HG02623 (cell line): ENCODE measurements at regions not wholly inside any gene's neighbourhood (a gene's known extent, or its start where the extent isn't known, plus 50 kb on each side); places are given as distances from the start of the nearest gene placed in this dataset.

ENCODE experiments used
- ATAC-seq: cut with Tn5 transposase; IDR thresholded peaks from one replicate; pipeline ENCODE4 v1.9.1; 2021; ENCODE audit warnings: moderate library complexity; ENCODE audit not compliant: unreplicated experiment

DNA sequence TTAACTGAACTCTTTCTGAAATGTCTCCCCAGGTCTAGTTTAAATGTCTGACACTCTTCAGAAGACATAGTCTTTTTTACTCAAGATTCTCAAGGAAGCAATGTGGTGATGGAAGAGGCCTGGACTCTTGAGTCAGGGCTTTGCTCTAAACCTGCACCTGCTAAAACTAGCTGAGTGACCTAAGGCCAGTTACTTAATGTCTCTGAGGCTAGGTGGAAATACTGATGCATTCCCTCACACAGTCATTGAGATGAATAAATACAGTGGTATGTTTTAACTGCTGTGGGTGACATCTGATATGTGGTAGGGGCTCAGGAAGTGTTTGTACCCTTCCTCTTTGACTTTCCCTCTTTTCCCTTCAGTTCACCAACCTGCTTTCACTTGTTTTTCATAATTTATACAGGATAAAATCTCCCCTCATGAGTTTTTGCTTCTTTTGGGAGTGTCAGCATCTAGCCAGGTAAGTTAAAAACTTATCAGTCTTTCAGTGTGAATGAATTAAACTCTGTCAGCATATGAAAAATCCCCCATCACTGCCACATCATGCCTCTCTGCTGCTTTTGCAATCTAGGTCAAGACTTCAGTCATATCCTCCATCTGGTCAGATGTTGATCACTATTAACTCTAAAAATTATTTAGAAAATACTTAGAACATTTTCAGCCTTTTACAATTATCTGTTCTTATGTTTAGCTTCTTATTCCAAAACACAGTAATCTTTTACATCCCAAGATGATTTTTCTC, 178.7 kb upstream of the TNFAIP3 start:
- ATAC-seq: no peak

DNA sequence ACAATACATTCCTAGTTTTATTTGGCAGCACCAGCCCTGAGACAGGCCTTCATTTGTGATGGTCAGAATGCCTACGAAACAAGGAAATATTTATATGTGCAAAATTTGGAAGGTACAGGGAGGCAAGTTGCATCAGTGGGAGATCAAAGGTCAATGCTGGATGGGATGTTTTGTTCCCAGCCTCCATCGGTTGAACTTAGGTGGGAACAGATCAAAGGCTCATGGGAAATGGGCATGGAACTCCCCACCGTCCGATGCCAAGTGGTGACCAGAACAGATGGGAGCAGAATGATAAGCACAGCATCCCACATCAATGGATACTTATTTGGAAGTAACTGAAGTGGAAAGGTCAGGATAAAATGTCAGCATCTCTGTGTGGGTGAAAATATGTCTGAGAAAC, 177.7 kb upstream of the TNFAIP3 start:
- no peak for ATAC-seq

DNA sequence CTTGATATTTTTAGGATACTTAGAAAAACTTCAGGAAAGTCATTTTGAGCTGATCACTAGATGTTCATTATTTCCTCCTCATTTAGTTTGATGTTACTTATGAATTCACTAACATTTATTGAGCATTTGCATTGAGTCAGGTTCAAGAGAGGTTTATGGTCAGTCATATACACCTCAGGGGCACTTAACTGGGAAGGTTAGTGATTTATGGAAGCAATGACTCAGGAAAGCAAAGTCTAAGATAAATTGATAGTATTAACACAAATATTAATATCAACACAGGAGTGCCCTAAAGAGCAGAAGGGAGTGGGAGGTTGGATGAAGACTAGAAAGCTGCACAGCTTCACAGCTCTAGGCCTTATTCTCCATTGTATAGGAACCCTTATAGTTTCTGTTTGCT, 177.0 kb upstream of the TNFAIP3 start:
- ATAC-seq: no peak

GRCh38 chr6:137690721-137691120, 176.3 kb upstream of the TNFAIP3 start:
- ATAC-seq: no peak

GRCh38 chr6:137692308-137692707, 174.8 kb upstream of the TNFAIP3 start:
- no peak for ATAC-seq

- no peak for ATAC-seq
Measured at GRCh38 chr6:137692806-137693205, 174.3 kb upstream of the TNFAIP3 start.

GRCh38 chr6:137693711-137694110, 173.3 kb upstream of the TNFAIP3 start:
- ATAC-seq: no peak

- no peak for ATAC-seq
Measured at GRCh38 chr6:137696765-137697164, 170.3 kb upstream of the TNFAIP3 start.

DNA sequence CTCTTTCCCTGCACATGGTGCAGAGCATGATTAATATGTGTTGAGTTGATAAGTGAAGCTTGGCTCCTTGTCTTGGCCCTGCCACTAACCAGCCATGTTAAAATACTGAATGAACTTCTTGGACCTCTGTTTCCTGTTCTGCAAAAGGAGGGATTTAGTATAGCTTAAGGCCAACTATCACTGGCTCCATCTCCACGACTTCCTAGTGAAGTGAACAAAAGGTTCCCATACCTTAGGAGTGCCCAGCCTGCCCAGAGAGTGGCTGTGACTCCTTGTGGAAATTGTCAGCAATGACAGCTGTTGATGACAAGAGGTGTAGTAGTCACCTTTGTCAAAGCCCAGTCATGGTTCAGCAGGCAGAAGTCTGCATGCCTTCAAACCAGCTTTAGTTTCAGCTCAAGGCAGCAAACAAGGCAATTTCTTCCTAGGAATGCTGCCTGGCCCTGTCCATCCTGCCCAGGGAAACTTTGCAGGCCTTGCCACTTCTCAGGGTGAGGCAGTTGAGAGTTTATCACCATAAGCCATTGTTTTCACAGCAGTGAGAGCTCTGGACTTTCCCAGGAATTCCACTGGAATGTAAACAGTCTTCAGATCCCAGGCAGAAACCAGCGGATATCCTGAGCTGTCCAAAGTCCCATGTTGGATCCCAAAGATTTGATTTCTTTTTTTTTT, 169.7 kb upstream of the TNFAIP3 start:
- ATAC-seq: no peak

DNA sequence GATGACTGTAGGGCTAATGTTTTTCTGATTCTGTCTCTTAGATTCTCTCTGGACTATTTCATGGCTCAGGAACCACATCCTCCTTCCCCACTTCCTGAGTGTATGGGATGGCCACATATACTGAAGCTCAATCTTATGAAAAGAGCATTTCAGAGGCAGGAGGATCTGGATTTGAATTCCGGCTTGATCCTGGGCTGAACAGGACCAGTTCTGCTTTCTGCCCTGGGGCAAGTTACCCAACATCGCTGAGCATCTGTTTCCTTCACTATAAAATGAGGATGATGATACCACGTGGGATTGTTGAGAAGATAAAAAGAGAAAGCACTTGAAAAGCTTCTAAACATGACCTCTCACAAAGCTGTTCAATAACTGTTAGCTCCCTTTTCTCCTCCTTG, 168.4 kb upstream of the TNFAIP3 start:
- ATAC-seq: no peak

DNA sequence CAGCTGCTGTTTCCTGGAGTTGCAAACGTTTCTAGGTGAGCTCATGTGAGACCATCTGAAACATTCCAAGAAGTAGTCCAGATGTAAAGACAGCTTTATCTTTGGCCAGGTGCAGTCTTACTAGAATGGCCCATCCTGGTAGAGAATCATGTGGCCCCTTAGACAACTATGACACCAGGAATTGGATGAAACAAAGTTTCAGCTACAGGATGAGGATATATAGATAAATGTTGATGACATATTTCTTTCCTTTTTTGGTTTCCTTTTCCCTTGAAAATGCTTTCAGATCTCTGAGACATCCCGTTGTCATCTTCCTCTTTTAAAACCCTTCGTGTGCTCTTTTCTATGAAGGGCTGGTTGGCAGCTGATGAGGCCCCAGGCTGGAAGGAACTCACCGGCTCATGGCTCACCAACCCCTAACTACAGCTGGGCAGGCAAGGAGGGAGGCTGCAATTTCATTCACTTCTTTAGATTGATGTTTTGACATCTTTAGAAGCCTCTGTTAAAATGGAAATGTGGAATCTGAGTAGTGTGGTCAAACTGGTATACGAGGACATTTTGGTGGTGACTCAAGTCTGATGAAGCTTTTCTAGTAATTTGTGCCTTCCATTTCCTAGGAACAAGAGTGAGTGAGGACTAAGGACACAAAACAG, 167.9 kb upstream of the TNFAIP3 start:
- no peak for ATAC-seq

- ATAC-seq: no peak
Measured at GRCh38 chr6:137700161-137700560, 166.9 kb upstream of the TNFAIP3 start.

- ATAC-seq: no peak
Measured at GRCh38 chr6:137700751-137701477, 166.1 kb upstream of the TNFAIP3 start.

- ATAC-seq: no peak
Measured at GRCh38 chr6:137701942-137702341, 165.1 kb upstream of the TNFAIP3 start.

GRCh38 chr6:137702791-137703424, 164.2 kb upstream of the TNFAIP3 start:
- ATAC-seq: no peak

DNA sequence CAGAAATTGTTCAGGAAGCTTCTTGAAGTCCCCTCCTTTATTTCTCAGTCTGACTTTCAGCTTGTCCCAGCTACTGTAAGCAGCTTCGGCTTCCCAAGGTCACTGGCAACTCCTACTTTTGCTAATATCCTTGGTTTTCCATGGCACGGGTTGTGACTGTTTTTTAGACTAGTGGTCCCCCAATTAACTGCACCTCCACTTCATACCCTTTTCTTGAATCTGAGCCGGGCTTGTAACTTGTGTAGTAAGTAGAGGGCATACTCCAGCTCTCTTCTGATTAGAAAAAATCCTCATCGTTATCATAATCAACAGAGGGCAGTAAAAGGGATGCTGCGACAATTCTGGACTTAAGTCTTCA, 162.3 kb upstream of the TNFAIP3 start:
- ATAC-seq: no peak

DNA sequence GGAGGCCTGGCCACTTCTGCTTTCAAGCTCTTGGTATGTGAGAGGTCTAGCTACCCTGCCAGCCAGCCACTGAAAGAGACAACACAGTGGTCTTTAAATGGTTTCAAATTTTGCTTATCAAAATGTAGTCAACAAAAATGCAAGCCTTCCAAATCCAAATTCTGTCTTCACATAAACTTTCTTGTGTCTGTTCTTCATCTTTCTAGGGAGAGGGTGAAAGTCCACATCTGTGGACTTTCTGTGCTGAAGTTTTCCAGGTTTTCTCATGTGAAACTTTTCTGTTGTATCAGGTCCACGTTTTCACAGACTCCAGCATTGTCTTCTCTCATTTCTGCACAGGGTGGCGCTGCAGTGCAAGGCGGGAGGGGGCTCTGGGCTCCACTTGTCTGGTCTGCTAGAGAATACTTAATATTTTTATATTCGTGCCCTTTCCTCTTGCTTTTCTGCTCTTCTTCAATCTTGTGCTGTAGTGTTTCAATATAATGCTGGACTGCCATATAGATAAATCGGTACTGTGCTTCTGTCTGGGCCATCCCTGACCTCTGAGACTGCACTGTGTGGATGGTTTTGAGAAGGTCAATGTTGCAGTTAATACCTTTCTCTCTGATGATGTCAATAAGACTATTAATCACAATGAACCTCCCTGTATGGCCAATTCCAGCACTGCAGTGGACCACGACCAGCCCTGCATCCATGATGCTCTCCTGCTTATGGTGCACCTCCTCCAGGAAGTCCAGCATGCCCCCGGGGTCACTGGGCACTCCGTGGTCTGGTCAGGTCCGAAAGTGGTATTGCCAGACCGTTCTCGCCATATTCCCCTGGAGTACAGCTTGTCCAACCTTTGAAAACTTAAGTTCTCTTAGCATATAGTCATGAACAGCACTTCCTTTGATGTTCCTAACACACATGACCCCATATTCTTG, 161.6 kb upstream of the TNFAIP3 start:
- peak; percentile 37 for ATAC-seq

GRCh38 chr6:137706083-137706750, 160.8 kb upstream of the TNFAIP3 start:
- ATAC-seq: no peak

- ATAC-seq: no peak
Measured at GRCh38 chr6:137707038-137707589, 159.9 kb upstream of the TNFAIP3 start.
